IMR-90 (cell line): ENCODE measurements at regions not wholly inside any gene's neighbourhood (a gene's known extent, or its start where the extent isn't known, plus 50 kb on each side); places are given as distances from the start of the nearest gene placed in this dataset.

Experiments
- BHLHE40 ChIP-seq: fragments of 150-350 bp; IDR thresholded peaks from 2 replicates; pipeline ENCODE4 v1.6.1; 2016; ENCODE audit warnings: mild to moderate bottlenecking, low read depth, low read length
- CEBPB ChIP-seq: IDR thresholded peaks from 2 replicates; pipeline ENCODE4 v1.6.1; 2012; ENCODE audit warnings: low read depth, low read length, improper control_type of control experiment
- CHD1 ChIP-seq: IDR thresholded peaks from 2 replicates; pipeline ENCODE4 v1.6.1; 2012; ENCODE audit warnings: low read depth, low read length, improper control_type of control experiment
- CTCF ChIP-seq: conservative IDR thresholded peaks from 2 replicates; pipeline ENCODE4 v1.5.1; 2012; ENCODE audit warnings: mild to moderate bottlenecking, low read depth, low read length, improper control_type of control experiment
- MAZ ChIP-seq: IDR thresholded peaks from 2 replicates; pipeline ENCODE4 v1.6.1; 2012; ENCODE audit warnings: low read depth, mild to moderate bottlenecking, low read length, improper control_type of control experiment, moderate library complexity, borderline replicate concordance
- MXI1 ChIP-seq: IDR thresholded peaks from 2 replicates; pipeline ENCODE4 v1.6.1; 2012; ENCODE audit warnings: low read depth, mild to moderate bottlenecking, low read length, moderate library complexity, borderline replicate concordance
- POLR2A ChIP-seq: IDR thresholded peaks from 2 replicates; pipeline ENCODE4 v1.6.1; 2012; ENCODE audit warnings: mild to moderate bottlenecking, low read depth, low read length
- RAD21 ChIP-seq: IDR thresholded peaks from 2 replicates; pipeline ENCODE4 v1.6.1; 2012; ENCODE audit warnings: low read length, improper control_type of control experiment
- RCOR1 ChIP-seq: IDR thresholded peaks from 2 replicates; pipeline ENCODE4 v1.6.1; 2012; ENCODE audit warnings: mild to moderate bottlenecking, low read length, improper control_type of control experiment; ENCODE audit not compliant: insufficient replicate concordance
- RFX5 ChIP-seq: IDR thresholded peaks from 2 replicates; pipeline ENCODE4 v1.8.0; 2012; ENCODE audit warnings: low read depth, mild to moderate bottlenecking, low read length, moderate library complexity
- SMC3 ChIP-seq: fragments of 150-350 bp; IDR thresholded peaks from 2 replicates; pipeline ENCODE4 v1.6.1; 2016; ENCODE audit warnings: low read depth, mild to moderate bottlenecking, antibody characterized with exemption, low read length, moderate library complexity

GRCh38 chr6:90347411-90347851 lies 50.8 kb upstream of the BACH2 start:
- TF ChIP-seq CTCF, result no peak
- TF ChIP-seq CHD1, result no peak
- TF ChIP-seq RFX5, result no peak
- TF ChIP-seq POLR2A, result no peak
- no peak for TF ChIP-seq CEBPB
- no peak for TF ChIP-seq BHLHE40
- no peak for TF ChIP-seq MAZ
- TF ChIP-seq RCOR1, result no peak
- TF ChIP-seq MXI1, result no peak
- no peak for TF ChIP-seq RAD21
- TF ChIP-seq SMC3, result no peak
